ENCODE measurements at regions not wholly inside any gene's neighbourhood (a gene's known extent, or its start where the extent isn't known, plus 50 kb on each side); places are given as distances from the start of the nearest gene placed in this dataset.

GRCh38 chr2:78941751-78942150, 83.8 kb upstream of the REG3G start (continued):
- TF ChIP-seq RBM22 (optimal IDR thresholded peaks at IDR 0.05; ENCODE audit: low read length) (no peak), SNAPC4 (CRISPR knock-in tag; IDR thresholded peaks at IDR 0.05) (no peak), ZNF691 (CRISPR knock-in tag; IDR thresholded peaks at IDR 0.05; ENCODE audit: borderline replicate concordance, low read depth) (no peak), EP300 (IDR thresholded peaks at IDR 0.05; ENCODE audit: low read depth in 2 of 2, low read length in 2 of 2) (no peak), EP300 (CRISPR knock-in tag; IDR thresholded peaks at IDR 0.05; ENCODE audit: borderline replicate concordance) (no peak), ZNF672 (CRISPR knock-in tag; IDR thresholded peaks at IDR 0.05) (no peak), ZNF414 (CRISPR knock-in tag; IDR thresholded peaks at IDR 0.05) (no peak), ZNF235 (CRISPR knock-in tag; IDR thresholded peaks at IDR 0.05; ENCODE audit: borderline replicate concordance) (no peak), NFIC (IDR thresholded peaks at IDR 0.05; ENCODE audit: low read length) (no peak), ZNF343 (CRISPR knock-in tag; IDR thresholded peaks at IDR 0.05) (no peak)

All from HepG2 (cell line).